ENCODE measurements at regions not wholly inside any gene's neighbourhood (a gene's known extent, or its start where the extent isn't known, plus 50 kb on each side); places are given as distances from the start of the nearest gene placed in this dataset.
A peak's percentile ranks its signal among the peaks of the same experiment; 100 is the strongest.

GRCh38 chr1:243924588-243925349 lies 74.7 kb upstream of the AKT3 start:
- DNase-seq (ENCODE audit: low read depth), result no peak
- CTCF ChIA-PET, result interaction anchor here (1.2 kb wide), 1 partner anchor 156 kb away, joined by 4 read pairs; no protein-coding TSS in a partner anchor
- POLR2A ChIA-PET, result interaction anchor here (0.6 kb wide), 2 partner anchors 211 to 236 kb away, joined by 3 read pairs; no protein-coding TSS in a partner anchor
- TF ChIP-seq CTCF (IDR thresholded peaks at IDR 0.05; ENCODE audit: insufficient read depth, low read depth, low read length), result no peak
- Histone ChIP-seq H3K27me3 (ENCODE audit: control insufficient read depth, insufficient read depth, low read length) (no peaks in the 10 kb centered on the region), H3K36me3 (ENCODE audit: control insufficient read depth, insufficient read depth, low read length) (no peaks in the 10 kb centered on the region), H3K4me3 (ENCODE audit: low read depth, low read length) (no peak overlapping the region)

- ChIA-PET CTCF (interaction anchor here (0.6 kb wide), 1 partner anchor 21 kb away, joined by 3 read pairs; no protein-coding TSS in a partner anchor), POLR2A (no interaction called here)
- Histone ChIP-seq H3K36me3 (ENCODE audit: control insufficient read depth, insufficient read depth, low read length) (no peaks in the 10 kb centered on the region), H3K27me3 (ENCODE audit: control insufficient read depth, insufficient read depth, low read length) (no peaks in the 10 kb centered on the region), H3K4me3 (ENCODE audit: low read depth, low read length) (no peak overlapping the region)
- peak; percentile 31 for DNase-seq (ENCODE audit: low read depth)
- no peak for TF ChIP-seq CTCF (IDR thresholded peaks at IDR 0.05; ENCODE audit: insufficient read depth, low read depth, low read length)
Observed at GRCh38 chr1:243924188-243924587, 74.1 kb upstream of the AKT3 start.

GRCh38 chr1:243923292-243924171 lies 73.5 kb upstream of the AKT3 start:
- Histone ChIP-seq H3K27me3 (ENCODE audit: control insufficient read depth, insufficient read depth, low read length) (no peaks in the 10 kb centered on the region), H3K36me3 (ENCODE audit: control insufficient read depth, insufficient read depth, low read length) (no peaks in the 10 kb centered on the region), H3K4me3 (ENCODE audit: low read depth, low read length) (no peak overlapping the region)
- CTCF ChIA-PET, result interaction anchor here (0.6 kb wide), 1 partner anchor 21 kb away, joined by 3 read pairs; no protein-coding TSS in a partner anchor
- POLR2A ChIA-PET, result no interaction called here
- no peak for DNase-seq (ENCODE audit: low read depth)
- TF ChIP-seq CTCF (IDR thresholded peaks at IDR 0.05; ENCODE audit: insufficient read depth, low read depth, low read length), result no peak

- H3K36me3 ChIP-seq (ENCODE audit: control insufficient read depth, insufficient read depth, low read length), result no peaks in the 10 kb centered on the region
- TF ChIP-seq CTCF (IDR thresholded peaks at IDR 0.05; ENCODE audit: insufficient read depth, low read depth, low read length), result no peak
- no peaks in the 10 kb centered on the region for H3K27me3 ChIP-seq (ENCODE audit: control insufficient read depth, insufficient read depth, low read length)
- no peak for DNase-seq (ENCODE audit: low read depth)
- H3K4me3 ChIP-seq (ENCODE audit: low read depth, low read length), result no peak overlapping the region
- ChIA-PET CTCF (interaction anchor here (1.2 kb wide), 1 partner anchor 351 kb away, joined by 3 read pairs; no protein-coding TSS in a partner anchor), POLR2A (no interaction called here)
Observed at GRCh38 chr1:243921111-243921510, 71.1 kb upstream of the AKT3 start.

Data from BJ (cell line).